OCI-LY7 (cell line): ENCODE measurements at regions not wholly inside any gene's neighbourhood (a gene's known extent, or its start where the extent isn't known, plus 50 kb on each side); places are given as distances from the start of the nearest gene placed in this dataset.

Experiments used
- CTCF ChIP-seq: fragments of 200-600 bp; sonication (generic); conservative IDR thresholded peaks from 2 replicates; pipeline ENCODE4 v1.5.1; 2014; ENCODE audit warnings: mild to moderate bottlenecking, antibody characterized with exemption, low read length, moderate library complexity, mixed read lengths
- EZH2phosphoT487 ChIP-seq: fragments of 200-600 bp; sonication (generic); IDR thresholded peaks from 2 replicates; pipeline ENCODE4 v1.6.1; 2018; ENCODE audit warnings: low read depth, borderline replicate concordance, mild to moderate bottlenecking, mixed run types, antibody characterized with exemption, low read length, moderate library complexity, mixed read lengths

- TF ChIP-seq CTCF (no peak), EZH2phosphoT487 (no peak)
Measured at GRCh38 chr15:29541309-29541708, 271.7 kb upstream of the NSMCE3 start.
